H9 (cell line): ENCODE measurements at regions not wholly inside any gene's neighbourhood (a gene's known extent, or its start where the extent isn't known, plus 50 kb on each side); places are given as distances from the start of the nearest gene placed in this dataset.

Experiments used
- DNase-seq: peaks from one replicate; pipeline ENCODE4 v3.0.0-alpha.2; 2017
- H2AFZ ChIP-seq: one replicate; pipeline ENCODE4 v1.6.1; 2013; ENCODE audit warnings: mild to moderate bottlenecking, low read length, control low read depth, moderate library complexity
- H2AK5ac ChIP-seq: 2 replicates; pipeline ENCODE4 v1.6.1; 2013; ENCODE audit warnings: low read length, control low read depth, mixed read lengths; ENCODE audit not compliant: insufficient read length
- H2BK120ac ChIP-seq: one replicate; pipeline ENCODE4 v1.6.1; 2013; ENCODE audit warnings: low read depth, mild to moderate bottlenecking, low read length, control low read depth, inconsistent platforms; ENCODE audit not compliant: poor library complexity, severe bottlenecking
- H2BK12ac ChIP-seq: 2 replicates; pipeline ENCODE4 v1.6.1; 2013; ENCODE audit warnings: low read length, control low read depth, mixed read lengths, low read depth; ENCODE audit not compliant: insufficient read length
- H2BK15ac ChIP-seq: 2 replicates; pipeline ENCODE4 v1.6.1; 2013; ENCODE audit warnings: low read depth, low read length, control low read depth
- H2BK20ac ChIP-seq: one replicate; pipeline ENCODE4 v1.6.1; 2013; ENCODE audit warnings: low read depth, mild to moderate bottlenecking, low read length, control low read depth, inconsistent platforms; ENCODE audit not compliant: poor library complexity, severe bottlenecking
- H2BK5ac ChIP-seq: 2 replicates; pipeline ENCODE4 v1.6.1; 2013; ENCODE audit warnings: low read length, control low read depth, mixed read lengths; ENCODE audit not compliant: insufficient read length
- H3K14ac ChIP-seq: 2 replicates; pipeline ENCODE4 v1.6.1; 2013; ENCODE audit warnings: low read length, control low read depth; ENCODE audit not compliant: insufficient read depth
- H3K18ac ChIP-seq: 2 replicates; pipeline ENCODE4 v1.6.1; 2013; ENCODE audit warnings: low read depth, mild to moderate bottlenecking, mixed read lengths, low read length, control low read depth; ENCODE audit not compliant: insufficient read length
- H3K23ac ChIP-seq: 2 replicates; pipeline ENCODE4 v1.6.1; 2013; ENCODE audit warnings: low read length, control low read depth, mixed read lengths, low read depth; ENCODE audit not compliant: insufficient read length
- H3K23me2 ChIP-seq: 2 replicates; pipeline ENCODE4 v1.6.1; 2013; ENCODE audit warnings: low read depth, mild to moderate bottlenecking, mixed read lengths, low read length, control low read depth; ENCODE audit not compliant: insufficient read length, poor library complexity, severe bottlenecking
- H3K27ac ChIP-seq: 2 replicates; pipeline ENCODE4 v1.5.1; 2013; ENCODE audit warnings: low read length, control low read depth, mixed read lengths, low read depth; ENCODE audit not compliant: insufficient read length
- H3K27me3 ChIP-seq: 2 replicates; pipeline ENCODE4 v1.6.1; 2013; ENCODE audit warnings: low read length, control low read depth, inconsistent platforms; ENCODE audit not compliant: insufficient read depth
- H3K4ac ChIP-seq: 2 replicates; pipeline ENCODE4 v1.6.1; 2013; ENCODE audit warnings: low read depth, mild to moderate bottlenecking, control low read depth, inconsistent platforms, low read length, moderate library complexity
- H3K4me1 ChIP-seq: 2 replicates; pipeline ENCODE4 v1.6.1; 2013; ENCODE audit warnings: low read length, control low read depth, inconsistent platforms; ENCODE audit not compliant: insufficient read depth
- H3K4me2 ChIP-seq: 2 replicates; pipeline ENCODE4 v1.6.1; 2013; ENCODE audit warnings: low read length, control low read depth, mixed read lengths; ENCODE audit not compliant: insufficient read length, insufficient read depth
- H3K56ac ChIP-seq: 2 replicates; pipeline ENCODE4 v1.6.1; 2013; ENCODE audit warnings: low read depth, mild to moderate bottlenecking, mixed read lengths, low read length, control low read depth; ENCODE audit not compliant: insufficient read length
- H3K79me1 ChIP-seq: 2 replicates; pipeline ENCODE4 v1.6.1; 2013; ENCODE audit warnings: low read depth, mild to moderate bottlenecking, moderate library complexity, low read length, control low read depth, inconsistent platforms; ENCODE audit not compliant: insufficient read depth, poor library complexity, severe bottlenecking
- H3K79me2 ChIP-seq: 2 replicates; pipeline ENCODE4 v1.6.1; 2013; ENCODE audit warnings: low read length, control low read depth, inconsistent platforms; ENCODE audit not compliant: insufficient read depth
- H3K9ac ChIP-seq: 2 replicates; pipeline ENCODE4 v1.6.1; 2013; ENCODE audit warnings: low read length, control low read depth, mixed read lengths; ENCODE audit not compliant: insufficient read length; ENCODE audit errors: extremely low read depth
- H3K9me3 ChIP-seq: one replicate; pipeline ENCODE4 v1.6.1; 2013; ENCODE audit warnings: low read depth, low read length, inconsistent platforms; ENCODE audit not compliant: control insufficient read depth
- H3T11ph ChIP-seq: one replicate; pipeline ENCODE4 v1.6.1; 2013; ENCODE audit warnings: mild to moderate bottlenecking, low read length, control low read depth, inconsistent platforms
- H4K20me1 ChIP-seq: one replicate; pipeline ENCODE4 v1.6.1; 2013; ENCODE audit not compliant: control insufficient read depth, insufficient read length, insufficient read depth
- H4K5ac ChIP-seq: 2 replicates; pipeline ENCODE4 v1.6.1; 2013; ENCODE audit warnings: low read depth, mild to moderate bottlenecking, mixed read lengths, low read length, control low read depth; ENCODE audit not compliant: insufficient read length
- H4K8ac ChIP-seq: replicated peaks from 2 replicates; pipeline ENCODE4 v1.6.1; 2013; ENCODE audit warnings: low read length, control low read depth, mixed read lengths, low read depth; ENCODE audit not compliant: insufficient read length
- H4K91ac ChIP-seq: 2 replicates; pipeline ENCODE4 v1.6.1; 2013; ENCODE audit warnings: low read depth, mild to moderate bottlenecking, moderate library complexity, mixed read lengths, low read length, control low read depth; ENCODE audit not compliant: insufficient read length
- H3K27ac Mint-ChIP-seq, 3 experiments: 2 replicates in 2 of 3; 3 replicates in 1 of 3; pipeline ENCODE4 v1.8.0; 2020 to 2021; ENCODE audit warnings: mixed read lengths in 3 of 3, mild to moderate bottlenecking in 1 of 3, moderate library complexity in 1 of 3
- H3K27me3 Mint-ChIP-seq: 2 replicates; pipeline ENCODE4 v1.8.0; 2021; ENCODE audit warnings: low read depth, mild to moderate bottlenecking, moderate library complexity, mixed read lengths
- H3K36me3 Mint-ChIP-seq, 3 experiments: 2 replicates in 2 of 3; 3 replicates in 1 of 3; pipeline ENCODE4 v1.8.0; 2020 to 2021; ENCODE audit warnings: low read depth in 3 of 3, mixed read lengths in 3 of 3; ENCODE audit not compliant: insufficient read depth in 1 of 3
- H3K4me1 Mint-ChIP-seq, 2 experiments: 2 replicates each; pipeline ENCODE4 v1.8.0; 2020; ENCODE audit warnings: mixed read lengths in 2 of 2
- H3K4me3 Mint-ChIP-seq, 2 experiments: 2 replicates in 1 of 2; 3 replicates in 1 of 2; pipeline ENCODE4 v1.8.0; 2020 to 2021; ENCODE audit warnings: mild to moderate bottlenecking in 2 of 2, mixed read lengths in 2 of 2, moderate library complexity in 1 of 2
- H3K9me3 Mint-ChIP-seq, 2 experiments: 2 replicates in 1 of 2; 3 replicates in 1 of 2; pipeline ENCODE4 v1.8.0; 2020; ENCODE audit warnings: mild to moderate bottlenecking in 2 of 2, mixed read lengths in 2 of 2, moderate library complexity in 1 of 2
- WGBS: extraction: QIAGEN DNeasy Blood & Tissue Kit; methylation state at CpG from one replicate; pipeline ENCODE4 v1.1.7; 2013; ENCODE audit warnings: missing lambda C conversion rate, low lambda C conversion rate, mixed read lengths; ENCODE audit not compliant: insufficient read length; ENCODE audit errors: extremely low coverage; 5-methylcytosine and 5-hydroxymethylcytosine counted together
- TF ChIP-seq, protein P1 (sequence below): fragments of 200-600 bp; sonication (generic); conservative IDR thresholded peaks from 3 replicates; pipeline ENCODE4 v1.8.0; 2021; ENCODE audit warnings: antibody characterized with exemption, mild to moderate bottlenecking

GRCh38 chr10:42111661-42112330, 526.6 kb downstream of the ZNF33B start:
- Histone ChIP-seq H4K20me1 (no peaks in the 10 kb centered on the region), H3K79me2 (no peaks in the 10 kb centered on the region), H3K4me1 (no peaks in the 10 kb centered on the region), H3K9ac (no peak overlapping the region), H4K8ac (no peak overlapping the region), H3K18ac (no peak overlapping the region), H2BK15ac (no peak overlapping the region), H3K4me2 (no peak overlapping the region), H3K14ac (no peak overlapping the region), H3K23ac (no peak overlapping the region), H3T11ph (no peak overlapping the region), H4K5ac (no peak overlapping the region), H3K9me3 (no peaks in the 10 kb centered on the region), H3K27me3 (no peaks in the 10 kb centered on the region), H3K4ac (no peak overlapping the region), H2BK120ac (no peak overlapping the region), H3K56ac (no peak overlapping the region), H2BK5ac (no peak overlapping the region), H2AK5ac (no peak overlapping the region), H3K23me2 (no peaks in the 10 kb centered on the region), H3K79me1 (no peaks in the 10 kb centered on the region), H4K91ac (no peak overlapping the region), H3K27ac (no peak overlapping the region), H2BK12ac (no peak overlapping the region), H2BK20ac (no peak overlapping the region), H2AFZ (no peak overlapping the region)
- Mint-ChIP-seq H3K4me3 (no peak overlapping the region), H3K27me3 (no peaks in the 10 kb centered on the region; the same call in none of the 2 replicates), H3K4me1 (no peaks in the 10 kb centered on the region), H3K36me3 (peaks cover 3 to 11% (median 7%) of the 10 kb centered on the region in 3 experiments; a peak in 4 of 7 replicates), H3K27ac (no peak overlapping the region), H3K9me3 (peaks cover 65 to 73% of the 10 kb centered on the region in 2 experiments)
- WGBS = no CpG with 5 or more reads among the region's 43 CpGs
- DNase-seq = no peak
- TF ChIP-seq, protein P1, sequence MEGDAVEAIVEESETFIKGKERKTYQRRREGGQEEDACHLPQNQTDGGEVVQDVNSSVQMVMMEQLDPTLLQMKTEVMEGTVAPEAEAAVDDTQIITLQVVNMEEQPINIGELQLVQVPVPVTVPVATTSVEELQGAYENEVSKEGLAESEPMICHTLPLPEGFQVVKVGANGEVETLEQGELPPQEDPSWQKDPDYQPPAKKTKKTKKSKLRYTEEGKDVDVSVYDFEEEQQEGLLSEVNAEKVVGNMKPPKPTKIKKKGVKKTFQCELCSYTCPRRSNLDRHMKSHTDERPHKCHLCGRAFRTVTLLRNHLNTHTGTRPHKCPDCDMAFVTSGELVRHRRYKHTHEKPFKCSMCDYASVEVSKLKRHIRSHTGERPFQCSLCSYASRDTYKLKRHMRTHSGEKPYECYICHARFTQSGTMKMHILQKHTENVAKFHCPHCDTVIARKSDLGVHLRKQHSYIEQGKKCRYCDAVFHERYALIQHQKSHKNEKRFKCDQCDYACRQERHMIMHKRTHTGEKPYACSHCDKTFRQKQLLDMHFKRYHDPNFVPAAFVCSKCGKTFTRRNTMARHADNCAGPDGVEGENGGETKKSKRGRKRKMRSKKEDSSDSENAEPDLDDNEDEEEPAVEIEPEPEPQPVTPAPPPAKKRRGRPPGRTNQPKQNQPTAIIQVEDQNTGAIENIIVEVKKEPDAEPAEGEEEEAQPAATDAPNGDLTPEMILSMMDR = no peak
